Keratinocyte (primary cell): ENCODE measurements at regions not wholly inside any gene's neighbourhood (a gene's known extent, or its start where the extent isn't known, plus 50 kb on each side); places are given as distances from the start of the nearest gene placed in this dataset.

Experiments
- DNase-seq: peaks from one replicate; pipeline ENCODE4 v3.0.0-alpha.2; 2011; ENCODE audit warnings: low read depth, missing footprints, low spot score
- FAIRE-seq: peaks from 2 replicates; lab custom pipeline; 2011; peaks lifted over from hg19 to GRCh38; lab: Jason Lieb, UNC
- H2AFZ ChIP-seq: 2 replicates; pipeline ENCODE4 v1.6.0; 2012; ENCODE audit warnings: low read length, control low read depth, inconsistent platforms; ENCODE audit not compliant: control insufficient read depth
- H3K27ac ChIP-seq: 2 replicates; pipeline ENCODE4 v1.5.1; 2011; ENCODE audit warnings: low read length; ENCODE audit not compliant: control insufficient read depth, insufficient read depth
- H3K27me3 ChIP-seq: 3 replicates; pipeline ENCODE4 v1.6.0; 2011; ENCODE audit warnings: low read length; ENCODE audit not compliant: control insufficient read depth, insufficient read depth; ENCODE audit errors: extremely low read depth
- H3K36me3 ChIP-seq, 2 experiments: 2 replicates in 1 of 2; 3 replicates in 1 of 2; pipeline ENCODE4 v1.5.1; 2011; ENCODE audit warnings: low read length in 2 of 2, mild to moderate bottlenecking in 1 of 2; ENCODE audit not compliant: control insufficient read depth in 2 of 2, insufficient read depth in 2 of 2; ENCODE audit errors: extremely low read depth in 1 of 2
- H3K4me1 ChIP-seq: 3 replicates; pipeline ENCODE4 v1.5.1; 2011; ENCODE audit warnings: low read length; ENCODE audit not compliant: control insufficient read depth, insufficient read depth; ENCODE audit errors: extremely low read depth
- H3K4me2 ChIP-seq: 3 replicates; pipeline ENCODE4 v1.6.0; 2011; ENCODE audit warnings: low read depth, low read length; ENCODE audit not compliant: control insufficient read depth, insufficient read depth; ENCODE audit errors: extremely low read depth
- H3K4me3 ChIP-seq, 3 experiments: fragments of 200-600 bp in 1 of 3; sonication (generic) in 1 of 3; 2 replicates in 2 of 3; 3 replicates in 1 of 3; pipeline ENCODE4 v1.5.1; 2011 to 2016; ENCODE audit warnings: low read length in 3 of 3, mild to moderate bottlenecking in 3 of 3, control low read depth in 2 of 3, inconsistent platforms in 1 of 3, low read depth in 1 of 3, mixed read lengths in 1 of 3, mixed run types in 1 of 3, moderate library complexity in 1 of 3; ENCODE audit not compliant: control insufficient read depth in 2 of 3, insufficient read depth in 2 of 3; ENCODE audit errors: extremely low read depth in 1 of 3
- H3K79me2 ChIP-seq: 2 replicates; pipeline ENCODE4 v1.6.0; 2012; ENCODE audit warnings: low read length; ENCODE audit not compliant: control insufficient read depth, insufficient read depth
- H3K9ac ChIP-seq: 3 replicates; pipeline ENCODE4 v1.6.0; 2011; ENCODE audit warnings: low read length; ENCODE audit not compliant: control insufficient read depth, insufficient read depth; ENCODE audit errors: extremely low read depth
- H3K9me1 ChIP-seq: 3 replicates; pipeline ENCODE4 v1.6.0; 2011; ENCODE audit warnings: low read length; ENCODE audit not compliant: control insufficient read depth, insufficient read depth; ENCODE audit errors: extremely low read depth
- H3K9me3 ChIP-seq: 2 replicates; pipeline ENCODE4 v1.5.1; 2012; ENCODE audit warnings: low read depth, low read length; ENCODE audit not compliant: control insufficient read depth
- H4K20me1 ChIP-seq: 3 replicates; pipeline ENCODE4 v1.6.0; 2011; ENCODE audit warnings: low read length; ENCODE audit not compliant: control insufficient read depth, insufficient read depth; ENCODE audit errors: extremely low read depth
- CTCF ChIP-seq, 3 experiments: IDR thresholded peaks in 1 of 3; conservative IDR thresholded peaks in 1 of 3; optimal IDR thresholded peaks in 1 of 3; 2 replicates in 2 of 3; 3 replicates in 1 of 3; pipeline versions ENCODE3 to v1.5.1; 2011; ENCODE audit warnings: low read length in 3 of 3, mild to moderate bottlenecking in 3 of 3, moderate library complexity in 2 of 3, control low read depth in 1 of 3, inconsistent platforms in 1 of 3; ENCODE audit not compliant: insufficient read depth in 2 of 3; ENCODE audit errors: extremely low read depth in 1 of 3
- EZH2 ChIP-seq: IDR thresholded peaks from one replicate; pipeline ENCODE4 v1.6.1; 2012; ENCODE audit warnings: inconsistent platforms, mild to moderate bottlenecking, low read length, moderate library complexity
- dilution Hi-C: fragments of 300-500 bp; cut with MboI; formaldehyde crosslinking; loops from one replicate; pipeline ENCODE4 v1.7.0; 2020; ENCODE audit warnings: low sequenced_read_pairs; ENCODE audit not compliant: extremely low pct_ligation_motif_present

DNA sequence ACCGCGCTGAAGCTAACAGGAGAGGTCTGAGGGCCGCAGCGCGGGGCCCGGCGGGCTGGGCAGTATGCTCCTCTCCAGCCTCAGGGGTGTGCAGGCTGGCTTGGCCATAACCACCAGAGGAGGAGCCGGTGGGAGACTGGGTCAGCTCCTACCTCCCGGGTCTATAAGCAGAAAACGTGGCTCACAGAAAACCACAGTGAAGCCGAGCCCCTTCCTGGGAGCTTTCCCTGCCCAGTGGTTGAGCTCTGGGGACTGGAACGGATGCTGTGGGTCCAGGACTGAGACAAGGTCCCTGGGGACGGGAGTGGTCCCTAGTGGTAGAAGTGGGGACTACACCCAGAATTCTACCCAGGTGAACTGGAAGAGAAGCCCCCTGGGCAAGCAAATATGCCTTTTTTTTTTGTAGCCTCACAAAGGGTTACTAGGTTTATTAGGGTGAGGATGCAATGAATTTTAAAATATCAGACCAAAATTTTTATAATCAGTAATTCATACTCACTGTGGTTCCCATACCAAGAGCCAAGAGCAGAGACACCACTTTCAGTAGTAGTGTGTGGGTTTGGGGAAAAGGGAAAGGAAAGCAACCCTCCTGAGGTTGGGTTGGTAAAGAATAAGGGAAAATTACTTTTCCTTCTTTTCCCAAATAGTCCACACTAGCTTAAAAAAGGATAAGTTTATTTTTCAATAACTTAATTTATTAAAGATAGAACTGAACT lies 67.9 kb upstream of the PRKCQ start:
- FAIRE-seq (peak; percentile 55), DNase-seq (no peak)
- Histone ChIP-seq H3K9ac (no peak overlapping the region), H3K4me2 (no peak overlapping the region), H2AFZ (no peak overlapping the region), H3K9me3 (no peaks in the 10 kb centered on the region), H3K27ac (no peak overlapping the region), H3K27me3 (peaks cover 2% of the 10 kb centered on the region), H3K9me1 (no peaks in the 10 kb centered on the region), H3K79me2 (no peaks in the 10 kb centered on the region), H3K4me3 (no peak overlapping the region), H3K4me1 (no peaks in the 10 kb centered on the region), H3K36me3 (no peaks in the 10 kb centered on the region), H4K20me1 (no peaks in the 10 kb centered on the region)
- dilution Hi-C loops, result no loop called here
- TF ChIP-seq EZH2 (no peak), CTCF (optimal IDR thresholded peaks at IDR 0.05 in 1 of 3, IDR thresholded peaks at IDR 0.05 in 1 of 3, conservative IDR thresholded peaks at IDR 0.05 in 1 of 3; ENCODE audit: extremely low read depth in 1 of 3, insufficient read depth in 2 of 3, low read length in 3 of 3) (peak; percentile 79 to 92 (median 86))

- Histone ChIP-seq H3K4me1 (no peaks in the 10 kb centered on the region), H3K9ac (no peak overlapping the region), H3K79me2 (no peaks in the 10 kb centered on the region), H3K27me3 (no peaks in the 10 kb centered on the region), H3K36me3 (no peaks in the 10 kb centered on the region), H3K9me3 (no peaks in the 10 kb centered on the region), H2AFZ (no peak overlapping the region), H3K4me3 (no peak overlapping the region), H3K4me2 (no peak overlapping the region), H3K27ac (no peak overlapping the region), H4K20me1 (no peaks in the 10 kb centered on the region), H3K9me1 (no peaks in the 10 kb centered on the region)
- DNase-seq (no peak), FAIRE-seq (no peak)
- TF ChIP-seq CTCF (optimal IDR thresholded peaks at IDR 0.05 in 1 of 3, IDR thresholded peaks at IDR 0.05 in 1 of 3, conservative IDR thresholded peaks at IDR 0.05 in 1 of 3; ENCODE audit: extremely low read depth in 1 of 3, insufficient read depth in 2 of 3, low read length in 3 of 3) (no peak), EZH2 (no peak)
- dilution Hi-C loops, result no loop called here
Observed at GRCh38 chr10:6643962-6644361, 63.9 kb upstream of the PRKCQ start.
